Right atrium auricular region (tissue), 2 donors: ENCODE measurements at regions not wholly inside any gene's neighbourhood (a gene's known extent, or its start where the extent isn't known, plus 50 kb on each side); places are given as distances from the start of the nearest gene placed in this dataset.

Experiments
- DNase-seq: peaks from one replicate; pipeline ENCODE4 v3.0.0-alpha.2; 2019; ENCODE audit warnings: low spot score
- H3K27ac ChIP-seq, 2 donors: fragments of 200-600 bp; sonication (generic); 1 replicate in 1 of 2; 2 replicates in 1 of 2; pipeline ENCODE4 v1.5.1; 2016 to 2019
- H3K27me3 ChIP-seq, 2 donors: fragments of 200-600 bp; sonication (generic); one replicate each; pipeline versions ENCODE4 v1.5.1 to v1.6.0; 2017 to 2019
- H3K36me3 ChIP-seq: fragments of 200-600 bp; sonication (generic); one replicate; pipeline ENCODE4 v1.5.1; 2016
- H3K4me1 ChIP-seq, 2 donors: fragments of 200-600 bp; sonication (generic); one replicate each; pipeline versions ENCODE4 v1.5.1 to v1.6.0; 2017 to 2019
- H3K4me3 ChIP-seq, 2 donors: fragments of 200-600 bp; sonication (generic); 1 replicate in 1 of 2; 2 replicates in 1 of 2; pipeline ENCODE4 v1.5.1; 2017 to 2019; ENCODE audit warnings: mild to moderate bottlenecking in 1 of 2, moderate library complexity in 1 of 2
- H3K9me3 ChIP-seq, 2 donors: fragments of 200-600 bp; sonication (generic); one replicate each; pipeline ENCODE4 v1.5.1; 2019
- TF ChIP-seq, protein P1 (sequence below), 2 donors: fragments of 200-600 bp; sonication (generic); IDR thresholded peaks; one replicate each; pipeline ENCODE4 v1.5.1; 2019; ENCODE audit warnings: antibody characterized with exemption in 2 of 2

DNA sequence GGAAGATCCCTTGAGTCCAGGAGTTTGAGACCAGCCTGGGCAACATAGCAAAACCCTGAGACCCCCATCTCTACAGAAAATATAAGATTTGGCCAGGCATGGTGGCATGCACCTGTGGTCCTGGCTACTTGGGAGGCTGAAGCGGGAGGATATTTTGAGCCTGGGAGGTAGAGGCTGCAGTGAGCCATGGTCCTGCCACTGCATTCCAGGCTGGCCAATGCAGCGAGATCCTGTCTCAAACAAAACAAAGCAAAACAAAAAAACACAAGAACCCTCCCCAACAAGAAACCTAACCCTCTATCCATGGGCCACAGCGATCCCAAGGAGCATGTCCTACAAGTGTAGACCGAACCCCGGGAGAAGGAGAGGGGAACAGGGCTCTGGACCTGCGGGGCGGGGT, 133.3 kb downstream of the MGAT5B start:
- no peaks in the 10 kb centered on the region for H3K36me3 ChIP-seq
- H3K4me1 ChIP-seq: no peaks in the 10 kb centered on the region
- DNase-seq: no peak
- H3K27ac ChIP-seq: no peak overlapping the region
- no peaks in the 10 kb centered on the region for H3K27me3 ChIP-seq
- no peak overlapping the region for H3K4me3 ChIP-seq
- H3K9me3 ChIP-seq: no peaks in the 10 kb centered on the region
- TF ChIP-seq, protein P1, sequence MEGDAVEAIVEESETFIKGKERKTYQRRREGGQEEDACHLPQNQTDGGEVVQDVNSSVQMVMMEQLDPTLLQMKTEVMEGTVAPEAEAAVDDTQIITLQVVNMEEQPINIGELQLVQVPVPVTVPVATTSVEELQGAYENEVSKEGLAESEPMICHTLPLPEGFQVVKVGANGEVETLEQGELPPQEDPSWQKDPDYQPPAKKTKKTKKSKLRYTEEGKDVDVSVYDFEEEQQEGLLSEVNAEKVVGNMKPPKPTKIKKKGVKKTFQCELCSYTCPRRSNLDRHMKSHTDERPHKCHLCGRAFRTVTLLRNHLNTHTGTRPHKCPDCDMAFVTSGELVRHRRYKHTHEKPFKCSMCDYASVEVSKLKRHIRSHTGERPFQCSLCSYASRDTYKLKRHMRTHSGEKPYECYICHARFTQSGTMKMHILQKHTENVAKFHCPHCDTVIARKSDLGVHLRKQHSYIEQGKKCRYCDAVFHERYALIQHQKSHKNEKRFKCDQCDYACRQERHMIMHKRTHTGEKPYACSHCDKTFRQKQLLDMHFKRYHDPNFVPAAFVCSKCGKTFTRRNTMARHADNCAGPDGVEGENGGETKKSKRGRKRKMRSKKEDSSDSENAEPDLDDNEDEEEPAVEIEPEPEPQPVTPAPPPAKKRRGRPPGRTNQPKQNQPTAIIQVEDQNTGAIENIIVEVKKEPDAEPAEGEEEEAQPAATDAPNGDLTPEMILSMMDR (IDR thresholded peaks at IDR 0.05): no peak

DNA sequence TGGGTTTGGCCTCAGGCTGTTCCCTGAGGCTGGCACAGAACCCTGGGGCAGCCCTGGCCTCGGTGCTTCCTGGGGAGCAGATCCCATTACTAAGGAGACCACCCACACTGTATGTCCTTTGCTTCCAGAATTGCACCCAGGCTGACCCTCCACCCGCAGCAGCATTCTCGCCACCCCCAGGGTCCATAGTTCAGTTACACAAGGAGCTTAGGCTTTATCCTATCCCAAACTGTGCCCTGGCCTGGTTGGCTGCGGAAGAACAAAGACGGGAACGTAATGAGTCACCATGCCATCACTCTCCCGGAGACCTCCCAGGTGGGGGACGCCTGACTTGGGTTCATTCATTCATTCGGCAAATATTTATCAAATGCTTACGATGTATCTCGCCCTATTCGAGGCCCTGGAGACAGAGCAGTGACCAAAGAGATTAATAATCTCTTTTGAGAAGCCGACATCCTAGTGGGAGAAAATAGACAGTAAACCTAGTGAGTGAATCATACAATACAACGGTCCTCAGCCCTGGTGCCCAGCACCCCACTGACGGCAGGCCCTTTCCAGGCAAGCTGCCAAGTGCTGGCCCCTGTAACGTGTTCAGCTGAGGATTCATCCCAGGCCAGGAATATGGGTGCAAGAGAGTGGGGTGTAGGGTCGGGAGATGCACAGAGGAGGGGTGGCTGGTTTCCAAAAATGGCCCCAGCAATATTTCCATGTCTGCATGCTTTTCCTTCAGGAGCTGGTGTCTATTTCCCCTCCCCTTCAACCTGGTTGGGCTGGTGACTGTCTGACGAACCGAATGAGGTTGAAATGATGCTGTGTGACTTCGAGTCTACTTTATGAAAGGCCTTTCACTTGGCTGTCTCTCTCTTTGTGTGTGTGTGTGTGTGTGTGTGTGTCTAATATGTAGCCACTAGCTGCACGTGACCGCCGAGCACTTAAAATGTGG, 134.2 kb downstream of the MGAT5B start:
- Histone ChIP-seq H3K4me3 (no peak overlapping the region), H3K27ac (no peak overlapping the region), H3K9me3 (no peaks in the 10 kb centered on the region), H3K4me1 (no peaks in the 10 kb centered on the region), H3K27me3 (no peaks in the 10 kb centered on the region), H3K36me3 (no peaks in the 10 kb centered on the region)
- TF ChIP-seq, protein P1 (IDR thresholded peaks at IDR 0.05): no peak
- DNase-seq: no peak

DNA sequence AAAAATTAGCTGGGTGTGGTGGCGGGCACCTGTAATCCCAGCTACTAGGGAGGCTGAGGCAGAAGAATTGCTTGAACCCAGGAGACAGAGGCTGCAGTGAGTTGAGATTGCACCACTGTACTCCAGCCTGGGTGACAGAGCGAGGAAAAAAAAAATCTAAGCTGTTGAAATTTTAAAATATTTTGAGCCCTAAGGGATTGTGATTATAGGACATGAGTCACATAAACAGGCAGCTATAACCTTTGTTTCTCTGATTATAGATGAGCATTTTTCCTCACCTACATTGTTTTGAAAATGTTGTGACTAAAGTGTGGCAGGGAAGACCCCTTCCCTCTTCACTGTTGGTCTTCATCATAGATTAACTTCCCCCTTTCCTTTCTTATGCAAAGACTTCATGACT, 135.5 kb downstream of the MGAT5B start:
- TF ChIP-seq, protein P1 (IDR thresholded peaks at IDR 0.05): no peak
- Histone ChIP-seq H3K4me1 (no peaks in the 10 kb centered on the region), H3K27me3 (no peaks in the 10 kb centered on the region), H3K9me3 (no peaks in the 10 kb centered on the region), H3K4me3 (no peak overlapping the region), H3K27ac (no peak overlapping the region), H3K36me3 (no peaks in the 10 kb centered on the region)
- no peak for DNase-seq

DNA sequence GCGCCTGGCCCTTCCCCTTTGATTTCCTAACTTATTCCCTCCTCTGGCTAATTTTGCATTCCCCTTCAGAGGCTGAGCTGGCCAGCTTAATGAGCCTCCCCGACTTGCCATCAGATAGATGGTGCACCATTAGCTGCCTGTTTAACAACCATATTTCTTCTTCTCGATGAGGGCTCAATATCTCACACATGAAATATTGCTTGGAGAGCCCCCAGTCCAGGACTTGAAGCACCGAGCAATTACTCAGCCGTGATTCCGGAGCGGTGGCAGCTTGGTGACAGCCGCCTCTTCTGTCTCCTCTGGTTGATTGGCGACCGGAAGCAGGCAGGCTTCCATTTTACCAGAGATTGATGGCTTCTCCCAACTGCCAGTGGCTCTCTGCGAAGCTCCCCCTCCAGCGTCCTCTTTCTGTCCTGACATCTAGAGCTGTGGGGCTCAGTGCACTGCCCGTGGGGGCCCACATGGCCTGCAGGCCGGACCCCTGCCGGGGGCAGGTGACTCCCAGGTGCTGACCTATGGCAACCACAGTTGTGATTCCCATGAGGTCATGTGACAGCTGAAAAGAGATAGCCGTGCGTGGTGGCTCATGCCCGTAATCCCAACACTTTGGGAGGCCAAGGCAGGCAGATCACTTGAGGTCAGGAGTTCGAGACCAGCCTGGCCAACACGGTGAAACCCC, 133.7 kb upstream of the SEC14L1 start:
- no peaks in the 10 kb centered on the region for H3K36me3 ChIP-seq
- no peaks in the 10 kb centered on the region for H3K27me3 ChIP-seq
- no peak overlapping the region for H3K4me3 ChIP-seq
- no peak overlapping the region for H3K27ac ChIP-seq
- DNase-seq: no peak
- peaks cover 0 to 23% of the 10 kb centered on the region in 2 donors for H3K9me3 ChIP-seq
- TF ChIP-seq, protein P1 (IDR thresholded peaks at IDR 0.05): no peak
- no peaks in the 10 kb centered on the region for H3K4me1 ChIP-seq

DNA sequence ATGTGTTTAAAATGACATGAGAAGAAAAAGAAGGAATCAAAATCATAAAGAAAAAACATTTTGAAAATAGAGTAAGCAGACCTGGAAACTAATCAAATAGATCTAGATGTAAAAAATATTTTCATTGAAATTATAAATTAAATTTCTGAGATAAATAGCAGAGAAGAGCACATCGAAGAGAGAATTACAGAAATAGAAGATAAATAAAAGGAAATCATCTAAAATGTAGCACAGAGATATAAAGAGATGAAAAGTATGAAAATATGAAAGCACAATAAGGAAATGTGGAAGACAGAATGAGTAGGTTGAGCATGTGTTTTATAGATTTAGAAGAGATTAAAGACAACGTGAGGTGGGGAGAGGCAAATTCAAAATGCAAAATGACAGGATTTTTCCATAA, 130.9 kb upstream of the SEC14L1 start:
- no peaks in the 10 kb centered on the region for H3K36me3 ChIP-seq
- H3K27me3 ChIP-seq: no peaks in the 10 kb centered on the region
- no peak for DNase-seq
- no peak overlapping the region for H3K4me3 ChIP-seq
- peaks cover 0 to 23% of the 10 kb centered on the region in 2 donors for H3K9me3 ChIP-seq
- TF ChIP-seq, protein P1 (IDR thresholded peaks at IDR 0.05): no peak
- no peaks in the 10 kb centered on the region for H3K4me1 ChIP-seq
- H3K27ac ChIP-seq: no peak overlapping the region
